OCI-LY7 (cell line): ENCODE measurements at regions not wholly inside any gene's neighbourhood (a gene's known extent, or its start where the extent isn't known, plus 50 kb on each side); places are given as distances from the start of the nearest gene placed in this dataset.

Source experiments
- EZH2phosphoT487 ChIP-seq: fragments of 200-600 bp; sonication (generic); IDR thresholded peaks from 2 replicates; pipeline ENCODE4 v1.6.1; 2018; ENCODE audit warnings: low read depth, borderline replicate concordance, mild to moderate bottlenecking, mixed run types, antibody characterized with exemption, low read length, moderate library complexity, mixed read lengths
- TF ChIP-seq, protein P1 (sequence below): fragments of 200-600 bp; sonication (generic); conservative IDR thresholded peaks from 2 replicates; pipeline ENCODE4 v1.5.1; 2014; ENCODE audit warnings: mild to moderate bottlenecking, antibody characterized with exemption, low read length, moderate library complexity, mixed read lengths

DNA sequence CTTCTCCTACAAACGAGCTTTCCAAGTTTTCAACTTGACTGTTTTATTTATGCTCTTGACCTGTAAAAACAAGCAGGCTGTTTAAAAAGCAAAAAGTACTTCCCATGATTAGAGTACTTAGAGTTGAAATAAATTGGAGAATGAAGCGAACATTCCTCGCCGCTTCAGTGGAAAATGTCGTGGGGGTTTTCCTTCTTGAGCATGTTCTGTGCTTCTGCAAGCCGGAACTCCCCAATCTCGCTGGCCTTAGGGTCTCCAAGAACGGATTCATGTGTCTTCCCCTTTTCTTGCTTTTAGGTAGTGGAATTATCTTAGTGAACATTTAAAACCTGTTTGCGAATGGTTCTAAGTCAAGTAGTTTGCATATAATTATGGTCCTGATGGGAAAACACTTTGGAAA lies 103.6 kb upstream of the ZNF536 start:
- TF ChIP-seq, protein P1, sequence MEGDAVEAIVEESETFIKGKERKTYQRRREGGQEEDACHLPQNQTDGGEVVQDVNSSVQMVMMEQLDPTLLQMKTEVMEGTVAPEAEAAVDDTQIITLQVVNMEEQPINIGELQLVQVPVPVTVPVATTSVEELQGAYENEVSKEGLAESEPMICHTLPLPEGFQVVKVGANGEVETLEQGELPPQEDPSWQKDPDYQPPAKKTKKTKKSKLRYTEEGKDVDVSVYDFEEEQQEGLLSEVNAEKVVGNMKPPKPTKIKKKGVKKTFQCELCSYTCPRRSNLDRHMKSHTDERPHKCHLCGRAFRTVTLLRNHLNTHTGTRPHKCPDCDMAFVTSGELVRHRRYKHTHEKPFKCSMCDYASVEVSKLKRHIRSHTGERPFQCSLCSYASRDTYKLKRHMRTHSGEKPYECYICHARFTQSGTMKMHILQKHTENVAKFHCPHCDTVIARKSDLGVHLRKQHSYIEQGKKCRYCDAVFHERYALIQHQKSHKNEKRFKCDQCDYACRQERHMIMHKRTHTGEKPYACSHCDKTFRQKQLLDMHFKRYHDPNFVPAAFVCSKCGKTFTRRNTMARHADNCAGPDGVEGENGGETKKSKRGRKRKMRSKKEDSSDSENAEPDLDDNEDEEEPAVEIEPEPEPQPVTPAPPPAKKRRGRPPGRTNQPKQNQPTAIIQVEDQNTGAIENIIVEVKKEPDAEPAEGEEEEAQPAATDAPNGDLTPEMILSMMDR = no peak
- TF ChIP-seq EZH2phosphoT487 = no peak
